ENCODE measurements at regions not wholly inside any gene's neighbourhood (a gene's known extent, or its start where the extent isn't known, plus 50 kb on each side); places are given as distances from the start of the nearest gene placed in this dataset.
"Not testable (repeated sequence)": the region's sequence is repeated elsewhere in the genome, so short reads cannot be mapped to it uniquely, and the experiment has no call there.

DNA sequence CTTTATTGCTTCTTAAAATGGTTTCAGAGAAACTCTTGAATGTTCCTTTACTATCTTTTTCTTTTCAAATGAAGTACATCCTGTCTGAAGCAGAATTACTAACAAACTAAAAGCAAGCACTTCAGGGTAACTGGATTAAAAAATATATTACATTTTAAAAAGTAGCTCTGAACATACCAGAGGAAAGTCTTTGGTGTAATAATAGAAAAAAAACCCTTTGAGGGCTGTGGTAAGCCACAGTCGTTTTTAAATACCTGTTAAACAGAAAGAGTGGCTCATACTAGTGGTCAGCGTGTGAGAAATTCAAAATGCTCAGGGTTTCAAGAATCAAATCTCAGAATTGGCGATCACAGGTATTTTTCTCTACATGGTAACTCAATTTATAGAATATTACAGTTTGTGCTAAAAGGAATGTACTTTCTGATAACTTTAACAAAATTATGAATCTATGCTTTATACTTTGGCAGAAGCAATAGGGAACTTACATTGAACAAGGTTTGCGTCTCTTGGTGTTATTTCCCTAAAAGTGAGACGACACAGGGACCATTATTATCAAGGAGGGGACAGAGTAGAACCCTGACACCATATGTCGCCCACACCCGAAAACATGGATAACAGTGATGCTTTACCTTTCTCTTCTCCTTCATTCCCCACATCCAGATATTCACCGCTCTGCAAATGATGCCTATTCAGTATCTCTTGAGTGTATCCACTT lies 97.0 kb upstream of the DPH5 start:
- no peak overlapping the region for H3K9ac ChIP-seq (ENCODE audit: low read length)
- no peak overlapping the region for H3K4me3 ChIP-seq (ENCODE audit: low read depth, low read length)
- H3K27me3 ChIP-seq (ENCODE audit: control insufficient read depth, insufficient read depth, low read length): no peaks in the 10 kb centered on the region
- H3K9me3 ChIP-seq (ENCODE audit: control insufficient read depth, insufficient read depth, low read depth, low read length): no peaks in the 10 kb centered on the region
- H3K27ac ChIP-seq (ENCODE audit: low read depth, low read length): no peak overlapping the region
- no peaks in the 10 kb centered on the region for H3K36me3 ChIP-seq (ENCODE audit: control insufficient read depth, insufficient read depth, low read length)
- H3K4me1 ChIP-seq (ENCODE audit: control insufficient read depth, insufficient read depth, low read length): no peaks in the 10 kb centered on the region

DNA sequence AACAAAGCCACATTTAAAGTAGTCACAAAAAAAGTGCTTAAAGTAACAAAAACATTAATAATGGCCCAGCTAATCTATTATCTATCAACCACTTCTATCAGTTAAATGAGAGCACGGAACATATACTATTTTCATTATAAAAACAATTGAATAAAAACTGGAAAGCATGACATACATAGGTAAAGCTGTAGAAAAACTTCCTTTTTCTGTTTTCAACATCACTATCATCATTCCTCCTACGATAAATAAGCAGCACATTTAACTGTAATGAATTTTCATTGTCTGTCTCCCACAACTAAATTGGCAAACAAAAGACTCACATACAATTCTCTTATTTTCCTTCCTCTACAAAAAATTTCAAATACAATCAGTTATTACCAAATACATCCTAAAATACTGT lies 96.4 kb upstream of the DPH5 start:
- H3K27me3 ChIP-seq (ENCODE audit: control insufficient read depth, insufficient read depth, low read length): no peaks in the 10 kb centered on the region
- no peaks in the 10 kb centered on the region for H3K36me3 ChIP-seq (ENCODE audit: control insufficient read depth, insufficient read depth, low read length)
- no peak overlapping the region for H3K9ac ChIP-seq (ENCODE audit: low read length)
- no peaks in the 10 kb centered on the region for H3K9me3 ChIP-seq (ENCODE audit: control insufficient read depth, insufficient read depth, low read depth, low read length)
- H3K27ac ChIP-seq (ENCODE audit: low read depth, low read length): no peak overlapping the region
- H3K4me3 ChIP-seq (ENCODE audit: low read depth, low read length): no peak overlapping the region
- no peaks in the 10 kb centered on the region for H3K4me1 ChIP-seq (ENCODE audit: control insufficient read depth, insufficient read depth, low read length)

DNA sequence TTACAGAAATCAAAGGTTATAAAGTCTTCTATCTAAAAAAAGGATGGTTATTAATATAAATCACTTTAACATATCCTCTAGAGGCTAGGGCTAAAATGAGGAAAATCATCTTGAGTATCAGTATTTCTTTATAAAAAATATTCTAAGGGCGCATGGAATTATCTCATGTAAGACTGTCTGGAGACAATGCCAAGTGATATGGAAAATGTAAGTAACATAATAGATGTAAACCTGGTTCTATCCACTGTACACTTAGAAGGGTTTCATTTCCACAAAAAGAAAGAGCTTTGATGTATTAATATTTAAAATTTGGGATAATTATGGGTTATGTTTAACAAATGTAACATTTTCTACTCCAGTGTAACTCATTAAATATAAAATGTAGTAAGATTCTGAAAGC lies 95.9 kb upstream of the DPH5 start:
- Histone ChIP-seq H3K27me3 (ENCODE audit: control insufficient read depth, insufficient read depth, low read length) (no peaks in the 10 kb centered on the region), H3K36me3 (ENCODE audit: control insufficient read depth, insufficient read depth, low read length) (no peaks in the 10 kb centered on the region), H3K4me3 (ENCODE audit: low read depth, low read length) (no peak overlapping the region), H3K9ac (ENCODE audit: low read length) (no peak overlapping the region), H3K4me1 (ENCODE audit: control insufficient read depth, insufficient read depth, low read length) (no peaks in the 10 kb centered on the region), H3K27ac (ENCODE audit: low read depth, low read length) (no peak overlapping the region), H3K9me3 (ENCODE audit: control insufficient read depth, insufficient read depth, low read depth, low read length) (no peaks in the 10 kb centered on the region)

DNA sequence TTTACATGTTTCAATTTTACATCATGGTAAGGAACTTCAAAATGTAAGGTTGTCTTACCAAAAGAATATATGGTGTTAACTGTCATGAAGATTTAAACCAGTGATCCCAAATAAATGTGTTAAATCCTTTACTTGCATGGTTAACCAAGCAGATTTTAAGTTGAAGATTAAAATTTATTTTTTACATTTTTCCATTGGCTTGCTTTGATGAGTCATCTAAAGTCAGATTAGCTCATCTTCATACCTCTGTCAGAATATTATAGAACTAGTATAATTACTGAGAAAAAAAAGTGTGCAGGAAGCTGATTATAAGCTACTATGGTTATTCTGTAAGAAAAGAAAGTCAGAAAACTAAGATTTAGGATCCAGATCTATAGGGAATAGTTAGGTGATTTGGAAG lies 95.3 kb upstream of the DPH5 start:
- H3K27ac ChIP-seq (ENCODE audit: low read depth, low read length): no peak overlapping the region
- H3K27me3 ChIP-seq (ENCODE audit: control insufficient read depth, insufficient read depth, low read length): no peaks in the 10 kb centered on the region
- no peaks in the 10 kb centered on the region for H3K9me3 ChIP-seq (ENCODE audit: control insufficient read depth, insufficient read depth, low read depth, low read length)
- no peaks in the 10 kb centered on the region for H3K4me1 ChIP-seq (ENCODE audit: control insufficient read depth, insufficient read depth, low read length)
- H3K36me3 ChIP-seq (ENCODE audit: control insufficient read depth, insufficient read depth, low read length): no peaks in the 10 kb centered on the region
- H3K9ac ChIP-seq (ENCODE audit: low read length): no peak overlapping the region
- no peak overlapping the region for H3K4me3 ChIP-seq (ENCODE audit: low read depth, low read length)

DNA sequence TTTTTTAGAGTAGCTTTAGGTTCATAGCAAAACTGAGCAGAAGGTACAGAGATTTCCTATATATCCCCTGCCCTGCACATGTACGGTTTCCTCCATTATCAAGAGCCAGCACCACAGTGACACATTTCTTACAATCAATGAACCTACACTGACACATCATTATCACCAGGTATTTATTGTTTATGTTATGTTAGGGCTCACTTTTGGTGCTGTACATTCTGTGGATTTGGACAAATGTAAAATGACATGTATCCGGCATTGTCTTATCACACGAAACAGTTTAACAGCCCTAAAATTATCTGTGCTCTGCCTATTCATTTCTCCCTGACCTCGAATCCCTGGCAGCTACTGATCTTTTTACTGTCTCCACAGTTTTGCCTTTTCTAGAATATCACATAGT lies 93.7 kb upstream of the DPH5 start:
- Histone ChIP-seq H3K4me3 (ENCODE audit: low read depth, low read length) (no peak overlapping the region), H3K27ac (ENCODE audit: low read depth, low read length) (no peak overlapping the region), H3K36me3 (ENCODE audit: control insufficient read depth, insufficient read depth, low read length) (no peaks in the 10 kb centered on the region)

DNA sequence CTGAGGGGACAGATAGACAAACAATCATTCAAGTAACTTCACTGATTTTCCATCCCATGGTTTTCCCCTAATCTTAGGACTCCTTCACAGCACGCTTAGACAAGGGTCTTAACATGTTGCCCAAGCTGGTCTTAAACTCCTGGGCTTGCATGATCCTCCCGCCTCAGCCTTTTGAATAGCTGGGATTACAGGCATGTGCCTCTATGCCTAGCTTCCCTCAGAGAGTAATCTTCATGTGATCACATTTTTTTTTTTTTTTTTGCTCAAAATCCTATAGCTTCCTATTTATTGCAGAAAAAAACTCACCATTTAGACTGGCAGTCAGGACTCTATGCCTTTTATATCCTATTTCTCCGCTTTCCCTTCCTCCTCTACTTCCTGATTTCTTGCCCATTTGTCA lies 90.4 kb upstream of the DPH5 start:
- Histone ChIP-seq H3K27me3 (ENCODE audit: control insufficient read depth, insufficient read depth, low read length) (no peaks in the 10 kb centered on the region), H3K27ac (ENCODE audit: low read depth, low read length) (no peak overlapping the region), H3K4me1 (ENCODE audit: control insufficient read depth, insufficient read depth, low read length) (no peaks in the 10 kb centered on the region), H3K9ac (ENCODE audit: low read length) (no peak overlapping the region), H3K4me3 (ENCODE audit: low read depth, low read length) (no peak overlapping the region), H3K9me3 (ENCODE audit: control insufficient read depth, insufficient read depth, low read depth, low read length) (no peaks in the 10 kb centered on the region), H3K36me3 (ENCODE audit: control insufficient read depth, insufficient read depth, low read length) (no peaks in the 10 kb centered on the region)

More for the DNA sequence above, 93.7 kb upstream of the DPH5 start:
- Histone ChIP-seq H3K9me3 (ENCODE audit: control insufficient read depth, insufficient read depth, low read depth, low read length) (no peaks in the 10 kb centered on the region), H3K27me3 (ENCODE audit: control insufficient read depth, insufficient read depth, low read length) (no peaks in the 10 kb centered on the region), H3K9ac (ENCODE audit: low read length) (no peak overlapping the region), H3K4me1 (ENCODE audit: control insufficient read depth, insufficient read depth, low read length) (no peaks in the 10 kb centered on the region)

DNA sequence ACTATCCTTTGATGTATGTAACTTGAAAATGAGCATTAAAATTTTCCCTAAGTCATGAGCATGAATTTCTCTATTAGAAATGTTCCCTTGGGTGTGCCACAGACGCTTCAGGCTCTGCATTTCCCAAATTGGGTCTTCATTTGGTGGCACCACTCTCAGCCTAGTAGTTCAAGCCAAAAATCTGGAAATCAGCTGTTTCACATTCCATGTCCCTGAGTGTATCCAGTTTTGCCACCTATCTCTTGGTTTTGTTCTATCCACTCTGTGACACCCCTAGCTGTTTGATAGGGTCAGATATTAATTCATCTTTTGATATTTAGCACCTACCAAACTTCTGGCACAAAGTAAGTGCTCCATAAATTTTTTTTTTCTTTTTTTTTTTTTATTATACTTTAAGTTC lies 89.5 kb upstream of the DPH5 start:
- Histone ChIP-seq H3K36me3 (ENCODE audit: control insufficient read depth, insufficient read depth, low read length) (no peaks in the 10 kb centered on the region), H3K9me3 (ENCODE audit: control insufficient read depth, insufficient read depth, low read depth, low read length) (no peaks in the 10 kb centered on the region), H3K27me3 (ENCODE audit: control insufficient read depth, insufficient read depth, low read length) (no peaks in the 10 kb centered on the region), H3K27ac (ENCODE audit: low read depth, low read length) (no peak overlapping the region), H3K9ac (ENCODE audit: low read length) (no peak overlapping the region), H3K4me3 (ENCODE audit: low read depth, low read length) (no peak overlapping the region), H3K4me1 (ENCODE audit: control insufficient read depth, insufficient read depth, low read length) (no peaks in the 10 kb centered on the region)

DNA sequence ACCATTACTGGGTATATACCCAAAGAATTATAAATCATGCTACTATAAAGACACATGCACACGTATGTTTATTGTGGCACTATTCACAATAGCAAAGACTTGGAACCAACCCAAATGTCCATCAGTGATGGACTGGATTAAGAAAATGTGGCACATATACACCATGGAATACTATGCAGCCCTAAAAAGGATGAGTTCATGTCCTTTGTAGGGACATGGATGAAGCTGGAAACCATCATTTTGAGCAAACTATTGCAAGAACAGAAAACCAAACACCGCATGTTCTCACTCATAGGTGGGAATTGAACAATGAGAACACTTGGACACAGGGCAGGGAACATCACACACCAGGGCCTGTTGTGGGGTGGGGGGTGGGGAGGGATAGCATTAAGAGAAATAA lies 88.5 kb upstream of the DPH5 start:
- not testable (repeated sequence) for H3K36me3 ChIP-seq (ENCODE audit: control insufficient read depth, insufficient read depth, low read length); H3K4me3 ChIP-seq (ENCODE audit: low read depth, low read length); H3K9ac ChIP-seq (ENCODE audit: low read length); H3K4me1 ChIP-seq (ENCODE audit: control insufficient read depth, insufficient read depth, low read length); H3K27me3 ChIP-seq (ENCODE audit: control insufficient read depth, insufficient read depth, low read length); H3K27ac ChIP-seq (ENCODE audit: low read depth, low read length); H3K9me3 ChIP-seq (ENCODE audit: control insufficient read depth, insufficient read depth, low read depth, low read length)

DNA sequence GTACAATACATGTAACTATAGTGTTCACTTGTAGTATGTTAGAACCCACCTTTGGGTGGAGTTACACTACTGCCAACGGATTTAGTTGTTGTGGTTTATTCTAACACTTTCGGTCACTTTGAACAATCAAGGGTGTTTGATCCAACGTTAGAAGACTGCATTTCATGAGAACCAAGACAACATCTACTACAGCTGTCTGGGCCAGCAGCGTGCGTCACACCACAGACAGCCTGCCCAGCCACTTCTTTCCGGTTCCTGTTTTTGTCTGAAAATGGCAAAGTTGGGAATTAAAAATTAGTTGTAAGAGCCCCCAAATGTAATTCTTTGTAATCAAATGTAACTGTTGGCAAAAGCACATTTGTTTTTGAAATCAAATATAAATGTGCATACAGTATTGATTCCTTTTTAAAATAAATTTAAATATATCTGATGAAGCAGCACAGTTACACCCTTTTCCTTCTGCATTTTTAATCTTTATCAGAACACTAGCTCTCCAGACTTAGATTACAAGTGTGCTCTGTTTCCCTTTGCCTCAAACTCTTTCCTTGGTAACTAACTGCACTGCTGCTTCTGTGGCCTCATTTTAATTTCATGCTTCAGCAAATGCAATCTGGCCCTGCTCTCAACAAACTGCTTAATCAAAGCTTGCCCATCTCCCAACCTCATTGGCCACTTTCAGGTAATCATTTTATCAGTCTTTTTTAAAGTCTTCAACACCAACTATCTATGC lies 86.6 kb upstream of the DPH5 start:
- no peaks in the 10 kb centered on the region for H3K27me3 ChIP-seq (ENCODE audit: control insufficient read depth, insufficient read depth, low read length)
- H3K36me3 ChIP-seq (ENCODE audit: control insufficient read depth, insufficient read depth, low read length): no peaks in the 10 kb centered on the region
- no peak overlapping the region for H3K4me3 ChIP-seq (ENCODE audit: low read depth, low read length)
- no peak overlapping the region for H3K9ac ChIP-seq (ENCODE audit: low read length)
- no peaks in the 10 kb centered on the region for H3K9me3 ChIP-seq (ENCODE audit: control insufficient read depth, insufficient read depth, low read depth, low read length)
- no peaks in the 10 kb centered on the region for H3K4me1 ChIP-seq (ENCODE audit: control insufficient read depth, insufficient read depth, low read length)
- no peak overlapping the region for H3K27ac ChIP-seq (ENCODE audit: low read depth, low read length)

DNA sequence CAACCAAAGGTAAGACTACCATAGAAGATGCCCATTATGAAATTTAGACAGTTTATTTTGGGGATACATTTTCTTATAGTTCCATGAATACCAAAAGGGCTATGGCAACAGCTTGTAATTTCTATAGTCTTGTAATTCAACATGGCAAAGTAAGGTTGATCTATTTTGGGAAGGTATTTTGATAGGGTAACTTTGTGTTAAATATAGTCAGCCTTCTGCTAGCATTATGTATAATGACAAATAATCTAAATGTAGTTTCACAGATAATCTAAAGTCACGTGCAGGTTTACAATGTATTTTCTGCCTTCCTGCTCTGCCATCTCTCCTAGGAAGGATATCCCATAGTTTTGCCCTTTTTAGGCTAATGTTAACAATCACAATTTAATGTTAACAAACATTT lies 85.9 kb upstream of the DPH5 start:
- H3K36me3 ChIP-seq (ENCODE audit: control insufficient read depth, insufficient read depth, low read length): no peaks in the 10 kb centered on the region
- H3K4me1 ChIP-seq (ENCODE audit: control insufficient read depth, insufficient read depth, low read length): no peaks in the 10 kb centered on the region
- H3K27ac ChIP-seq (ENCODE audit: low read depth, low read length): no peak overlapping the region
- H3K9ac ChIP-seq (ENCODE audit: low read length): no peak overlapping the region
- no peak overlapping the region for H3K4me3 ChIP-seq (ENCODE audit: low read depth, low read length)
- no peaks in the 10 kb centered on the region for H3K9me3 ChIP-seq (ENCODE audit: control insufficient read depth, insufficient read depth, low read depth, low read length)
- no peaks in the 10 kb centered on the region for H3K27me3 ChIP-seq (ENCODE audit: control insufficient read depth, insufficient read depth, low read length)

DNA sequence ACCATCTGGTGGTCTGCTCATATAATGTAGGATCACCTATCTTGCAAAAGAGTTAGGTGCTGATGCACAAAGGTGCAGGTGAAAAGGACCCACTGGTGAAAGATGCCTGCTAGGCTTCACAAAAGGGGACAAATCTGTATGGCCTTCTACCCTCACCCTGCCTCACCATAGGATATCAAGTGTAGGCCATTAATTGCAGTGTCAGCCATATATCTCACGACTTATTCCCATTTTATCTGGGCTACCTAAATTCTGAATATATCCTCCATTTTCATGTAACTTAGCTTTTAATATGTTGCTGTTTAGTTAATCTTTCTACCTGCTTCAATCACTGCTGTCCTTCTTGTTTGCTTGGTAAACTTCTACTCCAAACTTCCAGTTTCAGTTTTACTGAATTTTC lies 84.2 kb upstream of the DPH5 start:
- Histone ChIP-seq H3K36me3 (ENCODE audit: control insufficient read depth, insufficient read depth, low read length) (no peaks in the 10 kb centered on the region), H3K4me1 (ENCODE audit: control insufficient read depth, insufficient read depth, low read length) (no peaks in the 10 kb centered on the region), H3K4me3 (ENCODE audit: low read depth, low read length) (no peak overlapping the region), H3K27ac (ENCODE audit: low read depth, low read length) (no peak overlapping the region), H3K9ac (ENCODE audit: low read length) (no peak overlapping the region), H3K9me3 (ENCODE audit: control insufficient read depth, insufficient read depth, low read depth, low read length) (no peaks in the 10 kb centered on the region), H3K27me3 (ENCODE audit: control insufficient read depth, insufficient read depth, low read length) (no peaks in the 10 kb centered on the region)
